ENCODE measurements at regions not wholly inside any gene's neighbourhood (a gene's known extent, or its start where the extent isn't known, plus 50 kb on each side); places are given as distances from the start of the nearest gene placed in this dataset.

DNA sequence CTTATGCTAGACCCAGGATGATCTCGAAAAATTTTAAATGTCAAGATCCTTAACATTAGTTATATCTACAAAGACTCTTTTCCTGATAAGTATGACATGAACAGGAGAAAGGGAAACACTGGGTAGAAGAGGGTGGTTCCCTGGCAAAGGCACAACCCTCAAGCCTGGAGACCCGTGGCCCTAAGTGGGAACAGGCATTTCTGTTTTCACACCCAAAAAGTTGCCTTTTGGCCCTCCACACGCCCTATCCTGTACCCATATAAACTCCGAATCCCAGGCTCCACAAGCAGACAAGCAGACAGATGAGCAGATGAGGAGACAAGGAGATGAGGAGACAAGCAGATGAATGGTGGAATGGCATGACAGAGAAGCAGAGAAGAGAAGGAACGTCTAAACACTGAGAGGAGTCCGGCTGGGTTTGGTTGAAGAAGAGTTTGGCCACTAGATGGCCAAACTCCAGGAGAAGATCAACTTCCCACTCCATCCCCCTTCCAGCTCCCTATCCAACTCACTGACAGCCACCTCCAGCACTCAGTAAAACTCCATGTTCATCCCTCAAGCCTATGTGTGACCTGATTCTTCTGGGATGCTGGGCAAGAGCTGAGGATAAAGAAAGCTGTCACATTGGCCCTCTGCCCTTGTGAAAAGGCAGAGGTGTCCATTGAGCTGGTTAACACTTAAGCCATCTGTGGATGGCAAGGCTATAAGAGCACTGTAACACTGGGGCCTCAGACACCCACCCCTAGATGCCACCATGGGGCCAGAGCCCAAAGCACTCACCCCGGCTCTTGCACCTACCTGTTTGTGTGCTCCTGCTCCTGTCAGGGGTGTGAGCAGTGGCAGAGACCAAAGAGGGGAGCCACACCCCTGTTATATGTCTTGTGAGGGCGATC lies 139.6 kb upstream of the FAM20A start:
- DNase-seq (ENCODE audit: low read depth): no peak

DNA sequence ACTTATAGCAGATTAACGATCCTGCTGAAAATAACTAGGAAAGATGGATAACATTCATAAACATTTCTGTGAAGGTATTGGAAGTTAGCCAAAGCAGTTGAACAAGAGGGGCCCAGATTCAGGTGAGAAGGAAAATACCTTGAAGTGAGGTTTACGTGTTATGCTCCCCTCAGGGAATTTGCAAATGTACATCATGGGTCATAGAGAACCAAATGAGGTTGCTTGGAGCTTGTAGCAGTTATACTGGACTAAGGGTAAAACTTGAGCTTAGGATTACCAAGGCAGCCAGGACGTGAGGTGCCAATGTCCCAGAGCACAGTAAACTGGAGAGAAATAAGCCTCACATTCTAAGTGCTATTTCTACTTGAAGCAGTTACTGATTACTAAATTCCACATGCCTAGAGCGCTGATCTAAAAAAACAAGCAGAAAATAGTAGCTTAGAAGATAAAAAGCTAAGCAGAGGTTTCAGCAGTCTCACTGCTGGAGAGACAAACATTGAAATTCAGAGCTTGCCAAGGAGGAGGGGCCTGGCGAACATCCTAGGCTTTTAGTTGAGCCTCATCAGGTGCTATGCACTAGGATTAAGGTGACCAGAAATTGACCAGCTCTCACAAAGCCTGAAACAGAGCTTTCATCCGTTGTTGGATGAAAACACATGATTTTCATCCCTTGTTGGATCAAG lies 136.7 kb upstream of the FAM20A start:
- DNase-seq (ENCODE audit: low read depth): no peak

DNA sequence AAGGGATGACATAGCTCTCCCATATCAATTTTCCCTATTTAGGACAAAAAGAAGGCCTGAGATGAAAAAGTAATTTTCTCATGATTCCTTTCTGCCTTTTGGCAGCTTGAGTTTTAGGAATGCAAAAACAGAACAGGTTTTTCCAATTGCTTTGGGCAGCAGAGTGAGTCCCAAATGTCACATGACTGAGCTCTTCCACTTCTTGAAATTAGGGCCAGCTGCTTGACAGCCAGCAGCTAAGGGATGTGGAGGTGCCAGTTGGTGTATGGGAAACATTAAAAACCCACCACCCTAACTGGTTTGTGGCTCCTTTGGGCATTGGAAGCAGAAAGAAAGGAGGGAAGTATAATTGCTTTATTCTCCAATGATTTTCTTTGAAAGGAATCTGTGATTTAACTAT lies 133.8 kb upstream of the FAM20A start:
- no peak for DNase-seq (ENCODE audit: low read depth)

DNA sequence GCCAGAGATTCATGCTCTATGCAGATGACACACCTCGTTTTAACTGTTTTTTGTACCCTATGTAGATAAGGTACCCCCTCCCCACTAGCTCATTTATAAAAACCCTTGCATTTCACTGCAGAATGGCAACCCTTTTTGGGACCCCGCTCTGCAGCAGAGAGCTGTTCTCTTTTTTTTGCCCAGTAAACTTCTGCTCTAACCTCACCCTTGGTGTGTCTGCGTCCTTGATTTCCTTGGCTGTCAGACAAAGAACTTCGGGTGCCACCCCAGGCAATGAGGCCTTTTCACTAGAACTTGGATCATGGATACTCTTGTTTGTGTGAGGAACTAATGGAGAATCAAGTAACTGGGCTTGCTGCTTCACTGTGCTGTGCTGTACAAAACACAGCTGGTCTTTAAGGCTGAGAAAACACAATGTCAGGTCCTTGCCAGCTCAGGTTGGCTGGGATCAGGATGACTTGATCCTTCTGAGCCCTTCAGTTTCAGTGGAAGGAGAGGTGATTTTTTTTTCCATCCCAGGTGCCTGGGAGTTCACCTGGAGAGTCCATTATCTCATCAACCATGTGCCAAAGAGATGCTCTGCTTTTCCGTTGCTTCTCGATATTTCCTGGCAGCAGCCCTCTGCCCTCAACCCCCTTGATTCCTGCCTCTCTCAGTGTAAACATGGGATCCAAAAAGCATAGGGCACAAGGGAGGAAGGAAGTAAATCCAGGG lies 133.2 kb upstream of the FAM20A start:
- no peak for DNase-seq (ENCODE audit: low read depth)

DNA sequence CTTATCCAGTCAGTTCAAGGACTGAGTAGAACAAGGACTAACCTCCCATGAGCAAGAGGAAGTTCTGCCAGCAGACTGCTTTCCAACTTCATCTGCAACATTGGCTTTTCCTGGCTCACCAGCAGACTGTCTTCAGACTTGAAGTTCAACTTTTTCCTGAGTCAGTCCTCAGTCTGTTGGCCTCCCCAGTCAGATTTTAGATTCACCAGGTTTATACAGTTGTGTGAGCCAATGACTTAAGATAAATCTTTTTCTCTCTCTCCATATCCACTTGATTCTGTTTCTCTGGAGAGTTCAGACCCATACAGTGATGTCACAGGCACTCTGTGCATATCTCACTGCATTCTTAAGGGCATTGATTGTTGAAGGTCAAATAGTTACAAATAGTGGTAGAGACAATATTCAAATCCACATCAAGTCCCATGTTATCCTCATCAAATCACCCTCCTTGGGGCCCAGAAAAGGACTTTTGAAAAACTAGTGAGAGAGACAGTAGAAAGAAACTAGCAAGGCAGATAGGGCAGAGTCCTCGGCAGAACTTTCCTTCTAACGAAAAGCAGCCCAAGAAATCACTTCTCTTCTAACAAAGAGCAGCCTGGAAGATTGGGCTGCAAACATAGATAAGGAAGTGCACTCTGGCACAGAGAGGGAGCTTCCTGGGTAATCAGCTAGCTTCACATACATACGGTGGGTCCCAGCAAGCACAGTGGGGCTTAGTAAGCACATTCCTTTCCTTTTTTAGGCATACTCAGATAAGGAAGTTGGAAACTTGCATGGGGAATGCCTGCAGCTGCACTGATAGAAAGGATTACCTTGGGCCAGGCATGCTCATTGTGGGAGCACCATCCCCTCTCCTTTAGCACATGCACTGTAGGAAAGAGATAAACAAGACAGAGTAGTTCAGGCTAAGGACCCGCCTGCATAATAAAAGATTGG lies 132.3 kb upstream of the FAM20A start:
- DNase-seq (ENCODE audit: low read depth): no peak

DNA sequence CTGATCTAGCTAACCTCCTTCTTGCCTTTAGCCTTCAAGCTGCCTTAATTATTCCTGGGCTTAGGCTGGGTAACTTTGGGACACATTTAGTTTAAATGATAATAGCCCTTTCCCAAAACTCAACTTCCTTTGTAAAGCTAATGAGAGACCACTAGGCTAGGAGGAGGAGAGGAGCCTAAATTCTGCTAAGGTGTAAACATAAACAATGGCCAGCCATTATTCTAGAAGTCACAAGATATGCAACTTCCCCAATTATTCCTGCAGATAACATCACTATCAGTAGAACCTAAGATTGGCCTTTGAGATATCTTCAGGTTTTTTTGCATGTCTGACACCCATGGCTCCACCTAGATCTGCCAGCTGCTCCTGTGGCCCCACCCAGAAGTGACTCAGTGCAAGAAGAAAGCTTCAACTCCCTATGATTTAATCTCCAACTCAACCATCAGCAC lies 131.2 kb upstream of the FAM20A start:
- DNase-seq (ENCODE audit: low read depth): no peak

DNA sequence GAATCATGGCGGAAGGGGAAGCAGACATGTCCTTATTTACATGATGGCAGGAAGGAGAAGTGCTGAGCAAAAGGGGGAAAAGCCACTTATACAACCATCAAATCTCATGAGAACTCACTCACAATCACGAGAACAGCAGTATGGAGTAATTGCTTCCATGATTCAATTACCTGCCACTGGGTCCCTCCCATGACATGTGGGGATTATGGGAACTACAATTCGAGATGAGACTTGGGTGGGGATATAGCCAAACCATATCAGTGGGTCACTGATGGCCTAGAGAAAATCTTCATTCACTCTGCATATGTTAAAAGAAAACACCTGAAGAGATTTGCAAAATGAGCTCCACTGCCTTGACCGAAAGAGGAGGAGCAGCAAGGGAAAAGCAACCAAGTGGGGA lies 130.3 kb upstream of the FAM20A start:
- no peak for DNase-seq (ENCODE audit: low read depth)

DNA sequence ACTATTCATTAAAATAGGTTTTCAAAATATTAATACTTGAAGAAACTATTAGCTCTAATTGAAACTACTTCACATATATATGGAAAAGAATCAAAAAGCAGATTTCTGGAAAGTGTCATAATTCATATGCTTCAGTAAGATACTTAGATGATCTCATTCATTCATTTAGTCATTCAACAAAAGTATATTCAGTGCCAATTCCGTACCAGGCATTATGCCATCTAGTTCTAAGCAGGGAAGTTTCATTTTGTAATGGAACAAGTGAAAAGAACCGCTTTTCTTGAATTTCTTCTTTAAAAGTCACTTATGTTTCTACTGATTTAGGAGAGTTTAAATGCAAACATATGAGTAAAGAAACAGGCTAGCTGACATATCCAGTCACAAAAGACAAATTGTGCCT lies 118.3 kb upstream of the FAM20A start:
- no peak for DNase-seq (ENCODE audit: low read depth)

DNA sequence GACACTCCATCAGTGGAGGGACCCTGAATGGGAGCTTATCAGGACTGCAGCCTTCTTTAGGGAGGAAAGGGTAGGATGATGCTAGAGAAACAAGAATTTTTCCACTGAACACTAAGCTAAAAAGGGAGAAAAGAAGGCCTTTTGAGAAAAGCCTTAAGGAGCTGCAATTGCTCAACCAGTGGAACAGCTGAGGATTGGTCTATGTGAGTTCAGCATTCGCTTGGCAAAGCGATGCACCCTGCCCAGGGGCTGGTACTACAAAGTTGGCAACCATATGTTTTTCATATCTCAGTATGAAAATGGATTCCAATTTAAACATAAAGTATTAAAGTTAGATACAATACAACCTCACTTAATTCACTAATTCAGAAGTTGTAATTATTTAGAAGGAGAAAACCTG lies 117.8 kb upstream of the FAM20A start:
- DNase-seq (ENCODE audit: low read depth): no peak

DNA sequence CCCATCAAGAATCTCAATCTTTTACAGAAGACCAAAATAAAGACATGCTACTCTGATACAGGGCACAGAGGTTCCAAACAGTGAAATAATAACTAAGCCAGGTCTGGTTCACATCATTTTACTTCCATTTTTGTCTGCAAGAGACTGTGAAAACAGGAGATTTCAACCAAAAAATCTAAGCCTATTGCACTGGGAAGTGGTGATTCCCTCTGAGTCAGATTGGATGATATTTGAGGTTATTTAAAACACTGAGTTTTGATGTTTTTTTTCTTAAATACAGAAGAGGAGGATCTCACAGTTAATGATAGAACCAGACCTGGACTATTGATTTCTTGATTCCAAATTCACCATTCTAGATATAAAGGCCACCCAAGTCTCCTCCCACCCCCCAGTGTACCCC lies 117.3 kb upstream of the FAM20A start:
- DNase-seq (ENCODE audit: low read depth): no peak

DNA sequence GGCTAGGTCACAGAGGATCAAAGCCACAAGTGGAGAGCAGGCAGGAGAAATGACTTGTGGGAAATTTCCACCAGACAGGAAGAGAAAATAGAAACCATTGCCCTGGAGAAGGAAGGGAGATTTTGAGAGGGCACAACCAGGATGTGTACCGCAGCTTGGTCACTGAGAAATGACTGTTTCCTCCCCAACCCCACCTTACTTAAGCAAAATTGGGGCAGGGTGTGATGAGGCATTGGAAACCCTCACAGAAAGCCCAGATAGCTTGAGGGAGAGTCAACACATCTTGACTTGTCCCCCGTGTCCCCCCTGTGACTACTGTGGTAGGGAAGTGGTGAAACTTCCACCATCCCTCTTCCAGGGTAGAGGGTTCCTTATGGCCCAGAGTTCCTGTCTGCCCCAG lies 113.5 kb upstream of the FAM20A start:
- DNase-seq (ENCODE audit: low read depth): no peak

DNA sequence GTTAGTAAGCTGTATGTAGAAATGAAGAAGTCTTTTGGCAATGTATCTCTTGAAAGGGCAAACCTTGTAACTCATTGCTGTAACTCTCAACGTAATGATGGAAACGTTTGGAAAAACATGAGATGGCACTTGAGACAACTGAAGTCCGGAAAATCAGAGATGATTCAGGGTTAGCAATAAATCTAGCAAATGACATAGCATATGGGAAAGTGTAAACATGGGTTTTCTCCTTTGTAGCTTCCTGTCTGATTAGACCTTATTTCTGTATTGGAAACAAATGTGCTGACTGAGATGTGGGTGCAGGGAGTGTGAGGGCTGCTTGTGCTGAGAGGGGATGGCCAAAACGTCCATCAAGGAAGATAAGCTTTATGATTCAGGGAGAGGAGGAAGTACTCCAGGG lies 110.7 kb upstream of the FAM20A start:
- no peak for DNase-seq (ENCODE audit: low read depth)

DNA sequence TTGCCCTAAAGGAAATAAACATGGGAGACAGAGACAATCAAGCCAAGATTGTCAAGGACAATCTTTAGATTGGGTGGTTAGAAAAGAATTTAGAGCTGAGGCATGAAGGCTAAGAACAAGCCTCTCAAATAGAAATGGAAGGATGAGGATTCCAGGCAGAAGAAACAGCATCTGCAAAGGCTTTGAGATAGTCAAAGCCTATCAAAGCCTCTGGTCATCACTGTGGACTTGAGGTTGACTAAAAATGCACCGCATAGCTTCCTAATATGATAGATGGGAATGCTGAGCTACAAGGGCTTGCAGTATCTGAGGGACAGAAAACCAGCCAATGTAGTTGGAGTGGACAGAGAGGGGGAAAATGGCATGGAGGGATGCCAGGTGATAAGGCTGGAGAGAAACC lies 109.8 kb upstream of the FAM20A start:
- no peak for DNase-seq (ENCODE audit: low read depth)

DNA sequence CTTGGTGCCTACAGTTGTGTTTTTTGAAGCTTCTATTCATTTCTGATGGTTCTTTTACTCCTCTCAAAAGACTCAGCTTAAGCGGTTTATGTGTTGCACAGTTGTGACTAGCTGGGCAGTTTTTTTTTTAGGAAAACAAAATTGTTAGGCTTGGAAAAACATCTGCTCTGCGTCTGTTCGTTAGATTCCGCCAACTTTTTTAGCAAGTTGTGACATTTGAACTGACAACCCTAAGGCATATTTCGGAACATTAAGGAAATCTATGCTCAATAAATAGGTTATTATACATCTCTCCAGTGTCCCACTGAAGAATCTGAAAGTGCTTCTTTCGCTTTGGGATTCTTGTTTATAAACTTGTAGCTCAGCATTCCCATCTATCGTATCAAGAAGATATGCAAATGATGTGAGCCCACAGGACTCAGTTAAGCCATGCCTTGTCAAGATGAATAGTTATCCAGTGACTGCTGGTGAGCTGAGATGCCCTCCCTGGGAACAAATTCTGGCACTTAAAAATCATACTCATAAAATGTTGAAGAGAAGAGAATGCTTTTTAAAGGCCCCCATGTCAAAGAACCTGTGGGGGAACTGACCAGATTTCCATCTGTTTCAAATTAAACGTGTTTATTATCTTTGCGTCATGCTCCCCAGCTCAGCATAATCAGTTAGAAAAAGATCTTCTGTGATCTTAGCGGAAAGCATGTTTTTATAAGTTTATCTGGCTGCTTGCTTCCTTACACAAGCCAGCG lies 109.0 kb upstream of the FAM20A start:
- no peak for DNase-seq (ENCODE audit: low read depth)

DNA sequence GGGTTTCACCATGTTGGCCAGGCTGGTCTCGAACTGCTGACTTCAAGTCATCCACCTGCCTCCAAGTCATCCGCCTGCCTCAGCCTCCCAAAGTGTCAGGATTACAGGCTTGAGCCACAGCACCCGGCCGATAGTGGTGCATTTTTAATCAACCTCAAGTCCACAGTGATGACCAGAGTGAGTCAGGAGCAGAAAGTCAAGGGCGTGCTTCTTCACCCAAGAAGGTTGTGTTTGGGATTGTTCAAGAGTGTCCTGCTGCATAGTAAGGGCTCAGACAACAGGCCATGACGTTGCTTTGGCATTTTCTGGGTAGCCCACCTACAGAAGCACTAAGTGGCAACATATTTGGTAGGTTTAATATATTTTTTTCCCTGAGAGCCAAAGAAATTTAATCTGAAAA lies 108.3 kb upstream of the FAM20A start:
- no peak for DNase-seq (ENCODE audit: low read depth)

DNA sequence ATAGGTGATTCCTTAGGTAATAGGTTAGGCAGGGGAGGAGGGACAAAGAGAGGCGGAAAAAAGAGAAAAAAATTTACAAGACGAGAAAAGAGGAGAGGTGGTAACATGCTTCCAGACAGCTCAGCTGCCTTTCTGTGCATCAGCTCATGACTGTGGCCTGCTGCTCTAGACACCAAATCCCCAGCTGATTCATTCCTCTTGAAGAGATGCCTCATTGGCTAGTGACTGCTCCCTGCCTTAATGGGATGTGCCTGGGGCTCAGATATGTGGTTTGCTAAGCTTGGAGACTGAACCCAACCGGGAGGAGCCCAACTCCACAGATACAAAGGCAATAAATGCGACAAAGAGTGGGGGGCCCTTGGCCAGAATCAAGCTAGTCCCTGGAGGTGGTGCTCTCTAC lies 105.9 kb upstream of the FAM20A start:
- DNase-seq (ENCODE audit: low read depth): no peak

DNA sequence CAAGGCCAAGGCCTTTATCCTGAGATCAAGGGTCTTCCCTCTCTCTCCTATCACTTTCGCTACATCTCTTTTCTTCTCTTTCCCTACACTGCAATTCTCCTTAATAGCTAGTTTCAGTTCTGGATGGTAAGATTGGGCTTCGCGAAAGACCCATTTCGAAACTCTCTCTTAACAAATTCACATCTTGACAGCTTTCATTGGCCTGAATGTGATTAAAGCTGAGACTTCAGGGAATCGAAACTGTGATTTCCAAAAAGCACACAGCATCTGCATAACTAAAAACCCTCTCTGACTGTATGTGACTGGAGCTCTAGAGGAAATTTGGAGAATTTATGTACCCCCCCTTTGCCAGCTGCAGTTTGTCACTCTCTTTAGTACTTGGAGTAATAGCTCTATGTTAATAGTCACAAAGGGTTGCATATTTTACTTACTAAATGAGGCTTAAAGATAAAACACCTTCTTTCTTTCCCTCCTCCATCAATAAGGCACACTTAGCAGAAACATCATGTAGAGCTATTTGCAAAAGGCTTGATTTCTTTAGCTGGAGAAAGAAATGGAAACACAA lies 105.3 kb upstream of the FAM20A start:
- DNase-seq (ENCODE audit: low read depth): no peak

DNA sequence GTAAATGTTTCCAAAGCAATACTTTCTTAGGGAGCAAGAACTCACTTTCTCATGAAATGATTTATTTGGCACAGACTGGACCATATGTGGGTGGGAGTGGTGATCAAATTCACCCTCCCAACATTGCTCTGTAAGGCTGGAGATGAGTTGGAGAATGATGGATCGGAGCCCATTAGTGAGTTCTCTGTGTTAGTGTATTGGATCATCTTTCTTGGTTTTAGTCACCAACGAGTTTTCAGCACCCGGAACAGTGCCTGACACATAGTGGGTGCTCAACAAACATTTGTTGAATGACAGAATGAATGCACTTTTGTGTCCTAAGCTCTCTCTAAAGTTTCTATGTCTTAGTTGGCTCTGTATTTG lies 104.5 kb upstream of the FAM20A start:
- DNase-seq (ENCODE audit: low read depth): no peak

DNA sequence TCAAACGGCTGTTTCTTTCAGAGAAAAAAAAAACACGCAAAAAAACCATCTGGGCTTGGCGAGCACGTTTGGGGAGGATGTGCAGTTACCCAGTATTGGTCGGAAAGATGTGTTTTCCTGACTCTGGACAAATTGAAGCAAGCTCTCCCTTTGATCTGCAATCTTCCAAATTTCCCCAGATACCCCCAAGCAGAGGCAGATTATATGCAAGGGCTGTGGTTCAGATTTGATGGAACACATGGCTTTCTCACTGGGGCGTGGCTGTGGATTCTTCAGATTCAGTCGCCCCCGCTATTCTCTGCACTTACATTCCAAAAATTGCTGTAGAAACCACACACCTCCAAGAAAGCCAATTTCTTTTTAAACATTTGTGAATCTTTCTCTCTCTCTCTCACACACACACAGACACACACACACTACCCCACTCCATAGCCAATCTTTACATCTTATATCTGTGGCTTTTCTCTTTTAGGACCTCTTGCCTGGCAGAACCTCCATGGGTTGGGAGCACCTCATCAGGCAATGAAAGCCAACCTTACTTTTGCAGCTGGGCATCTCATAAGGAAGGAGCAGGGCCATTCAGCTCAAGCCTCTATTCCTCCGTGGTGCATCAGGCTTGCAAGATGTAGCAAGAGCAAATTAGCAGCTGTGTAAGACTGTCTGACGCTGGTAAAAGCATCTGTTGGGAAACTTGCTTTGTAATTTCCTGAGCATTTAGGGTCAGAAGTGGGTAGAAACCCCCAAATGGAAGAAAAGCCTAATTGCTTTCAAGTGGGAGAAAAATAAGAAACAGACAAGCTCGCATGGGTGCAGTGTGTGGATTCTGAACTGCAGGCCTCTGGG lies 103.9 kb upstream of the FAM20A start:
- no peak for DNase-seq (ENCODE audit: low read depth)

DNA sequence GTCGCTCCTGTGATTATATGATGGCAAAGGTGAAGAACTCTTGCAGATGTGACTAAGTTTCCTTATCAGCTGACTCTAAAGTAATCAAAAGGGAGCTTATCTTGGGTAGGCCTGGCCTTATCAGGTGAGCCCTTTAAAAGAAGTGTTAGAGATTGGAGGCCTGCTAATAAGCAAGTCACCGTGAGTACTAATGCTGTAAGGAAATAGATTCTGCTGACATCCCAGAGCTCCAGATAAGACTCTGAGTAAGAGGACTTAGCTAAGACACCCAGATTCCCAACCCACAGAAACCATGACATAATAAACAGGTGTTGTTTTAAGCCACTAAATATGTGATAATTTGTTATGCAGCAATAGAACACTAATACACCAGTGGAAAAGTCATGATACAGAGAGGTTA lies 99.9 kb upstream of the FAM20A start:
- DNase-seq (ENCODE audit: low read depth): no peak
